Colonic mucosa (tissue), 4 donors: ENCODE measurements at regions not wholly inside any gene's neighbourhood (a gene's known extent, or its start where the extent isn't known, plus 50 kb on each side); places are given as distances from the start of the nearest gene placed in this dataset.

Source experiments
- DNase-seq: peaks from one replicate; pipeline ENCODE4 v3.0.0-alpha.2; 2020
- H3K27ac ChIP-seq: fragments of 200-600 bp; one replicate; pipeline ENCODE4 v1.8.0; 2021
- H3K27me3 ChIP-seq: fragments of 200-600 bp; one replicate; pipeline ENCODE4 v1.8.0; 2021
- H3K36me3 ChIP-seq: fragments of 200-600 bp; one replicate; pipeline ENCODE4 v1.8.0; 2021
- H3K4me1 ChIP-seq: fragments of 200-600 bp; one replicate; pipeline ENCODE4 v1.8.0; 2021; ENCODE audit warnings: mild to moderate bottlenecking
- H3K4me3 ChIP-seq: fragments of 200-600 bp; one replicate; pipeline ENCODE4 v1.8.0; 2021
- H3K9ac ChIP-seq, 2 donors: one replicate each; pipeline ENCODE4 v1.7.0; 2013; ENCODE audit warnings: control low read depth in 2 of 2, low read depth in 2 of 2, low read length in 2 of 2
- H3K9me3 ChIP-seq: fragments of 200-600 bp; one replicate; pipeline ENCODE4 v1.8.0; 2021
- CTCF ChIP-seq: fragments of 200-600 bp; IDR thresholded peaks from one replicate; pipeline ENCODE4 v1.8.0; 2022; ENCODE audit warnings: antibody characterized with exemption, mild to moderate bottlenecking
- intact Hi-C: fragments of 100-400 bp; cut with DNase I; formaldehyde crosslinking; loops from one replicate; pipeline ENCODE4 v1.14.1; 2022
- donor health status: healthy.
- donor health status: DM: no; HTN: no; CAD: no.
- donor health status: DM: no; HTN: no; CAD: no.

GRCh38 chr2:181285116-181285515 is 172.1 kb upstream of the ITGA4 start:
- Histone ChIP-seq H3K4me1 (no peaks in the 10 kb centered on the region), H3K9ac (no peak overlapping the region), H3K27me3 (no peaks in the 10 kb centered on the region), H3K27ac (no peak overlapping the region), H3K9me3 (no peaks in the 10 kb centered on the region), H3K36me3 (no peaks in the 10 kb centered on the region), H3K4me3 (no peak overlapping the region)
- intact Hi-C loops: no loop called here
- no peak for TF ChIP-seq CTCF
- DNase-seq: no peak

DNA sequence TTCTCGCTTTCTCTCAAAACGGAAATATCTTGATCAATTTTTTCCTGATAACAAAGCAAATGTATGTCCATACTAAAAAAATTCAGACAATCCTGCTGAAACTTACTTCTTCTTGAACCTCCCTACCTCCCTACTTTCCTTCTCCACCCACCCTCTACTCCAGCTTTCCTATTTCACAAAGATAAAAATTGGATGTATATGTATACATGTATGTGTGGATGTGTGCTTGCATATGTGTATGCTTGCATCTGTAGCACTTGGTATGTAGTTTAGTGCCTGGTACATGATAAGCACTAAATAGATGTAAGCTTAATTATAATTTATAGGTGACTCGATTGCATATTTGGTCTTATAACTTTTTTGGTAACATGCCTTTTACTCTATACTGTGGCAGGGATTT is 167.5 kb upstream of the ITGA4 start:
- TF ChIP-seq CTCF: no peak
- no peaks in the 10 kb centered on the region for H3K4me1 ChIP-seq
- no peak for DNase-seq
- no peak overlapping the region for H3K27ac ChIP-seq
- no peak overlapping the region for H3K4me3 ChIP-seq
- no peaks in the 10 kb centered on the region for H3K9me3 ChIP-seq
- H3K9ac ChIP-seq: no peak overlapping the region
- H3K36me3 ChIP-seq: no peaks in the 10 kb centered on the region
- intact Hi-C loops: no loop called here
- H3K27me3 ChIP-seq: no peaks in the 10 kb centered on the region

DNA sequence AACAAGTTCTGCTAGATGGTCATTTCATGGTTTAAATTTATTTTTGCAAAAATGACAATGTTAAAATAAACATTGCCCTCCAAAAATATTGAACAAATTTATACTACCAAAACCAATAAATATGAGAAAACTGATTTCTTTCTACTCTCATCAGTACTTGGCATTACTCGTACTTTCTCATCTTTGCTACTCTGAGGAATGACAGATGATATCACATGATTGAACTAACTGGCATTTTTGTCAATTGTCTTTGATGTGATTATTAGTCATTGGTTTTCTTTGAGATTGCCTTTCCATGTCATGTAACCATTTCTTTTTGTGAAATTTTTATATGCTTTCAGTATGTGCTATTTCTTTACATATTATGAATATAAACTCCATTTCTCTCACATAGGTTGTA is 167.0 kb upstream of the ITGA4 start:
- no peak for TF ChIP-seq CTCF
- Histone ChIP-seq H3K4me1 (no peaks in the 10 kb centered on the region), H3K4me3 (no peak overlapping the region), H3K9ac (no peak overlapping the region), H3K27me3 (no peaks in the 10 kb centered on the region), H3K36me3 (no peaks in the 10 kb centered on the region), H3K9me3 (no peaks in the 10 kb centered on the region), H3K27ac (no peak overlapping the region)
- intact Hi-C loops: no loop called here
- DNase-seq: no peak

GRCh38 chr2:181294979-181295378 is 162.2 kb upstream of the ITGA4 start:
- Histone ChIP-seq H3K27me3 (no peaks in the 10 kb centered on the region), H3K36me3 (no peaks in the 10 kb centered on the region), H3K27ac (no peak overlapping the region), H3K9me3 (no peaks in the 10 kb centered on the region), H3K4me3 (no peak overlapping the region), H3K9ac (no peak overlapping the region), H3K4me1 (no peaks in the 10 kb centered on the region)
- intact Hi-C loops: no loop called here
- no peak for TF ChIP-seq CTCF
- DNase-seq: no peak

GRCh38 chr2:181300600-181301291 is 156.4 kb upstream of the ITGA4 start:
- no peak for TF ChIP-seq CTCF
- no peak for DNase-seq
- Histone ChIP-seq H3K27ac (no peak overlapping the region), H3K4me1 (no peaks in the 10 kb centered on the region), H3K9me3 (no peaks in the 10 kb centered on the region), H3K4me3 (no peak overlapping the region), H3K9ac (no peak overlapping the region), H3K36me3 (no peaks in the 10 kb centered on the region), H3K27me3 (no peaks in the 10 kb centered on the region)
- intact Hi-C loops: no loop called here
